ENCODE measurements at regions not wholly inside any gene's neighbourhood (a gene's known extent, or its start where the extent isn't known, plus 50 kb on each side); places are given as distances from the start of the nearest gene placed in this dataset.
A peak's percentile ranks its signal among the peaks of the same experiment; 100 is the strongest.

- TF ChIP-seq HDAC2 (IDR thresholded peaks at IDR 0.05) (no peak), ASH2L (IDR thresholded peaks at IDR 0.05; ENCODE audit: borderline replicate concordance, low read depth) (no peak)
These were observed 242.3 kb upstream of the ZFHX3 start (continued) for GRCh38 chr16:73290258-73290657.

- ChIA-PET CTCF (interaction anchor here (1.0 kb wide), 1 partner anchor 20 kb away, joined by 3 read pairs; no protein-coding TSS in a partner anchor), SMC1A (ENCODE audit: uncharacterized antibody, unreplicated experiment) (interaction anchor here (0.8 to 2.0 kb wide), 7 partner anchors 9 to 235 kb away, joined by 3 to 7 read pairs (median 3); no protein-coding TSS in a partner anchor), POLR2A (interaction anchor here (0.6 to 1.1 kb wide), 2 partner anchors 28 to 253 kb away, joined by 3 to 4 read pairs; no protein-coding TSS in a partner anchor), RAD21 (ENCODE audit: unreplicated experiment) (interaction anchor here (0.8 to 1.8 kb wide), 7 partner anchors 8 to 253 kb away, joined by 3 to 6 read pairs (median 3); no protein-coding TSS in a partner anchor)
- no TSS peak for BruUV-seq (replicated peaks)
- DNase-seq (ENCODE audit: low read depth, low spot score) (peak; percentile 86), ATAC-seq (peak; percentile 91), FAIRE-seq (peak; percentile 85)
- in situ Hi-C loops (cut with MboI): no loop called here
- H4K20me1 ChIP-seq (ENCODE audit: control insufficient read depth, insufficient read depth): no peaks in the 10 kb centered on the region
- H3K4me2 ChIP-seq (ENCODE audit: control insufficient read depth, insufficient read depth): peak overlapping the region; percentile 57
- peak overlapping the region; percentile 76 for H3K27ac ChIP-seq (ENCODE audit: control insufficient read depth, insufficient read depth)
- intact Hi-C loops (cut with micrococcal nuclease; ENCODE audit: unreplicated experiment): loop anchor here (1.0 to 10.0 kb wide), 2 partner anchors 26 to 254 kb away; no protein-coding TSS in a partner anchor
- no peak overlapping the region for H3K9ac ChIP-seq (ENCODE audit: control insufficient read depth, insufficient read depth, low read length)
- H3K9me3 ChIP-seq (replicated peaks; ENCODE audit: control insufficient read depth, insufficient read depth, low read length): no peaks in the 10 kb centered on the region; the same call in 2 of the 3 replicates
- peaks cover 18% of the 10 kb centered on the region for H3K4me1 ChIP-seq (ENCODE audit: control insufficient read depth, insufficient read depth, low read length)
- H3K4me3 ChIP-seq: no peak overlapping the region; the same call in 1 of the 2 replicates
- no peaks in the 10 kb centered on the region for H3K79me2 ChIP-seq (ENCODE audit: control insufficient read depth, insufficient read depth, low read length)
- no peaks in the 10 kb centered on the region for H3K27me3 ChIP-seq (replicated peaks in 1 of 2; ENCODE audit: control insufficient read depth in 2 of 2, insufficient read depth in 2 of 2, low read length in 1 of 2)
- 0% methylated on average over 4 of the region's 4 CpGs for whole genome bisulfite sequencing (ENCODE audit: insufficient coverage, insufficient replicate concordance, low lambda C conversion rate, missing lambda C conversion rate)
- no peak overlapping the region; the same call in 1 of the 2 replicates for H2AFZ ChIP-seq (ENCODE audit: control insufficient read depth, low read depth, low read length)
- H3K36me3 ChIP-seq (ENCODE audit: control insufficient read depth in 2 of 2, insufficient read depth in 2 of 2, low read length in 1 of 2): no peaks in the 10 kb centered on the region
- TF ChIP-seq HDAC6 (IDR thresholded peaks at IDR 0.05; ENCODE audit: unreplicated experiment) (no peak), GABPA (IDR thresholded peaks at IDR 0.05; ENCODE audit: low read depth) (peak; percentile 61; the same call in 1 of the 2 replicates), ZNF217 (IDR thresholded peaks at IDR 0.05) (0 out of 2 replicates have a peak, but pooled peaks have one; percentile 26), SMAD1 (IDR thresholded peaks at IDR 0.05; ENCODE audit: low read depth, partially characterized antibody) (no peak), POU2F2 (IDR thresholded peaks at IDR 0.05; ENCODE audit: borderline replicate concordance, low read depth, low read length) (peak; percentile 94), NFIC (IDR thresholded peaks at IDR 0.05; ENCODE audit: low read depth, low read length) (peak; percentile 100), WRNIP1 (IDR thresholded peaks at IDR 0.05; ENCODE audit: borderline replicate concordance, low read depth, low read length) (no peak), RBBP5 (conservative IDR thresholded peaks at IDR 0.05) (no peak), ESRRA (IDR thresholded peaks at IDR 0.05; ENCODE audit: low read length) (no peak), KLF5 (IDR thresholded peaks at IDR 0.05; ENCODE audit: partially characterized antibody) (peak; percentile 38), ZZZ3 (IDR thresholded peaks at IDR 0.05; ENCODE audit: control insufficient read depth, insufficient read length, low read depth) (no peak), YY1 (IDR thresholded peaks at IDR 0.05; ENCODE audit: low read depth, low read length) (peak; percentile 68; the same call in 1 of the 2 replicates), SP1 (IDR thresholded peaks at IDR 0.05; ENCODE audit: low read depth, low read length) (peak; percentile 90), MXI1 (IDR thresholded peaks at IDR 0.05; ENCODE audit: low read depth, low read length) (peak; percentile 69), POLR2AphosphoS5 (IDR thresholded peaks at IDR 0.05; ENCODE audit: low read length) (0 out of 2 replicates have a peak, but pooled peaks have one; percentile 47), RELA (IDR thresholded peaks at IDR 0.05; ENCODE audit: borderline replicate concordance, partially characterized antibody) (peak; percentile 99), SKIL (IDR thresholded peaks at IDR 0.05; ENCODE audit: low read depth, poor library complexity, severe bottlenecking) (peak; percentile 93), DPF2 (IDR thresholded peaks at IDR 0.05) (peak; percentile 99), EZH2 (IDR thresholded peaks at IDR 0.05; ENCODE audit: borderline replicate concordance, control insufficient read depth, low read depth, low read length) (no peak), MLLT1 (IDR thresholded peaks at IDR 0.05) (peak; percentile 27; the same call in 1 of the 2 replicates)
These were observed 241.3 kb upstream of the ZFHX3 start for GRCh38 chr16:73289232-73289631.
